ENCODE measurements at regions not wholly inside any gene's neighbourhood (a gene's known extent, or its start where the extent isn't known, plus 50 kb on each side); places are given as distances from the start of the nearest gene placed in this dataset.

GRCh38 chr9:31683116-31683515, 701.3 kb upstream of the ACO1 start:
- FAIRE-seq (no peak), DNase-seq (ENCODE audit: low read depth, low spot score) (no peak)
- Histone ChIP-seq H3K36me3 (ENCODE audit: control insufficient read depth in 2 of 2, extremely low read depth in 1 of 2, insufficient read depth in 2 of 2, low read length in 2 of 2) (no peaks in the 10 kb centered on the region), H3K4me3 (replicated peaks in 1 of 3; ENCODE audit: insufficient read depth in 1 of 3, low read depth in 1 of 3, low read length in 3 of 3) (no peak overlapping the region), H3K4me1 (ENCODE audit: control insufficient read depth, extremely low read depth, insufficient read depth, low read length) (no peaks in the 10 kb centered on the region), H3K27me3 (ENCODE audit: control insufficient read depth in 2 of 2, insufficient read depth in 2 of 2, low read length in 2 of 2) (no peaks in the 10 kb centered on the region), H3K27ac (ENCODE audit: insufficient read depth, low read depth, low read length) (no peak overlapping the region), H3K9me3 (replicated peaks; ENCODE audit: control insufficient read depth, insufficient read depth, low read length) (no peaks in the 10 kb centered on the region), H3K4me2 (ENCODE audit: insufficient read depth, low read length) (no peak overlapping the region), H2AFZ (ENCODE audit: low read depth, low read length) (no peak overlapping the region), H3K9ac (replicated peaks; ENCODE audit: extremely low read depth, insufficient read depth, low read length) (no peak overlapping the region), H3K9me1 (replicated peaks; ENCODE audit: control insufficient read depth, extremely low read depth, insufficient read depth, low read length) (no peaks in the 10 kb centered on the region), H3K79me2 (ENCODE audit: control insufficient read depth, insufficient read depth, low read length) (no peaks in the 10 kb centered on the region), H4K20me1 (replicated peaks; ENCODE audit: control insufficient read depth, extremely low read depth, insufficient read depth, low read length) (no peaks in the 10 kb centered on the region)
- no TSS peak for BruUV-seq (replicated peaks)
- CTCF ChIA-PET: interaction anchor here (1.1 kb wide), 1 partner anchor 14 kb away, joined by 4 read pairs; no protein-coding TSS in a partner anchor
- TF ChIP-seq FOS (IDR thresholded peaks at IDR 0.05; ENCODE audit: borderline replicate concordance, insufficient read depth, low read length): no peak
- TF ChIP-seq JUN (IDR thresholded peaks at IDR 0.05; ENCODE audit: borderline replicate concordance, insufficient read depth, insufficient read length, low read depth): no peak
- TF ChIP-seq MYC (IDR thresholded peaks at IDR 0.05; ENCODE audit: low read depth, low read length): no peak
- no peak for TF ChIP-seq CTCF (IDR thresholded peaks at IDR 0.05; ENCODE audit: extremely low read depth in 1 of 2, insufficient read depth in 1 of 2, low read depth in 1 of 2, low read length in 2 of 2)
- TF ChIP-seq POLR2A (IDR thresholded peaks at IDR 0.05; ENCODE audit: low read depth, low read length): no peak
- TF ChIP-seq EZH2 (IDR thresholded peaks at IDR 0.05; ENCODE audit: borderline replicate concordance, low read depth, low read length, severe bottlenecking): no peak
- TF ChIP-seq GATA2 (IDR thresholded peaks at IDR 0.05; ENCODE audit: insufficient read depth, insufficient read length, low read depth, low read length): no peak
- no peak for TF ChIP-seq MAX (IDR thresholded peaks at IDR 0.05; ENCODE audit: insufficient read depth, insufficient read length)
- TF ChIP-seq POLR2AphosphoS5 (IDR thresholded peaks at IDR 0.05; ENCODE audit: insufficient read depth, low read depth, low read length): no peak
- dilution Hi-C loops (cut with MboI; ENCODE audit: extremely low pct_ligation_motif_present, low sequenced_read_pairs): no loop called here
- POLR2A ChIA-PET: no interaction called here
- intact Hi-C loops (cut with micrococcal nuclease): no loop called here
